Non-pigmented ciliary epithelial cell (primary cell): ENCODE measurements at regions not wholly inside any gene's neighbourhood (a gene's known extent, or its start where the extent isn't known, plus 50 kb on each side); places are given as distances from the start of the nearest gene placed in this dataset.
"Not testable (repeated sequence)": the region's sequence is repeated elsewhere in the genome, so short reads cannot be mapped to it uniquely, and the experiment has no call there.

Experiments used
- DNase-seq: peaks from one replicate; pipeline ENCODE4 v3.0.0-alpha.2; 2010; ENCODE audit warnings: low read depth

DNA sequence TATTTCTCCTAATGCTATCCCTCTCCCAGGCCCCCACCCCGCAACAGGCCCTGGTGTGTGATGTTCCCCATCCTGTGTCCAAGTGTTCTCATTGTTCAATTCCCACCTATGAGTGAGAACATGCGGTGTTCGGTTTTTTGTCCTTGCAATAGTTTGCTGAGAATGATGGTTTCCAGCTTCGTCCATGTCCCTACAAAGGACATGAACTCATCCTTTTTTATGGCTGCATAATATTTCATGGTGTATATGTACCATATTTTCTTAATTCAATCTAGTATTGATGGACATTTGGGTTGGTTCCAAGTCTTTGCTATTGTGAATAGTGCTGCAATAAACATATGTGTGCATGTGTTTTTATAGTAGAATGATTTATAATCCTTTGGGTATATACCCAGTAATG is 1270.3 kb downstream of the UQCRFS1 start:
- not testable (repeated sequence) for DNase-seq

- no peak for DNase-seq
Measured at GRCh38 chr19:27936139-27936538, 1276.8 kb downstream of the UQCRFS1 start.

GRCh38 chr19:27935669-27936068 is 1277.3 kb downstream of the UQCRFS1 start:
- DNase-seq, result no peak

DNA sequence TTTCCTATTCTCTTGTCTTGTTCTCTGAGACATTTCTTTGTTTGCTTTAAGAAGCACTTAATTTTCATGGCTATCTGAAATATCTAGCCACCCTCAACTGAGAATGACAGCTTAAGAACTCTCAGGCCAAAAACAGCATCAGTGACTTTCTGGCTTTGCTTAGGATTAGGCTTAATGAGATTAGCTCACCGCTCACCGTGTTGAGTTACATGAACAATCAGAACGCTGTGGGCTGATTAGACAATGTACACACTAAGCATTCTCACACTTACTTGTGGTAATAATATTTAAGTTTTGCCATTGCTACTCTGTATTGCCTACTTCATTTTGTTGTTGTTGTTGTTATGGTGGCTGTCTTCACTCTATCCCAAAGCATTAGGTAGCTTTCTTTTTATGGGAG is 1283.6 kb downstream of the UQCRFS1 start:
- no peak for DNase-seq

DNA sequence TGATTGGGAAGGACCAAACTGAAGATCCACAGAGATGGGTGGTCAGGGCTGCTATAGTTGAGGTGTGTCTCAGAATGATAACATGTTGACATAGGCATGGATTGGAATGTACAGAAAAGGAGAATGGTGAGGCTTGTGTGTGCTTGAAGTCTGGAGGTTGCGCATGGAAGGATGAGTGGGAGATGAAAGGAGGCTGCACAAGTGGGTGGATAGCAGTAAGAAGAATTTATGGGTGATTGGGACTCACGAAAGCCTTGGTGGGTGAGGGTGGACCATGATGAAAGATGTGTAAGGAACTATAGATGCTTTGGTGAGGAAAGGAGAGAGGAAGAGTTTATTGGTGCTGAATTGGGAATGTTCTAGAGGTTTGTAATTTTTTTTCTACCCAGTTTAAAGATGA is 1287.7 kb downstream of the UQCRFS1 start:
- no peak for DNase-seq

DNA sequence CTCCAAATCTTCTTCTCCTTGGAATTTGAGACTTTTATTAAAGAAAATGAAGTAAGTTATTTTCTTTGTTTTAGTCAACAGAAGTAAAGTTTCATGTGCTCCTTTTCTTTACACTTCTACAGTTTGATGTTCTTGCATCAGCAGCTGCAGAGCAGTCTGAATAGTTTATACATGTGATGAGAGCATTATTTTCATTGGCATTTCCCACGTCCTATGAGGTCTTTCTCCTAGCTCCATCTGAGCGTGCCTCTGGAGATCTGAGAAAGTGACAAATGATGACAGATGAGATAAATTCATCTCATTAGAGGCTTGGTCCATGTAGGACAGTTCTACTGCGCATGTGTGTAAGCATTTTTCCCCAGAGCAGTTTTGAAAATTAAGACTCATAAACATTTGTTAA is 1290.0 kb downstream of the UQCRFS1 start:
- DNase-seq, result no peak

DNA sequence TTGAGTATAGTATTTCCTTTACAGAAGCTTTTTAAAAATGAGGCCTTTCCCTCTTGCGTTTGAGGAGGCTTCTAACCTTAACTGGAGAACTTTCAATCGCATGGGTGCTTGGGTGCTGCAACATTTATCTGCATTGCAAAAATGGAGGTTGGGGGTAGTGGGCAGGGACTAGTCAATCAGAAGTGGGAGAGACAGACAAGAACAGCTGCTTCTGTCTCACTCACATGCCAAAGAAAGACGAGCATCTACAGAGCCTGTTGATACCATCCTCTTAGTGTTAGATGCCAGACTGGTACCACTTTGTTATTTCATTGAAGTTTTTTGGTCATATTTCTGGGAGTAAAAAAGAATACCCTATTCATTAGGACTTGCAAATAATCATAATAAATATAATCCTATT is 1292.2 kb downstream of the UQCRFS1 start:
- DNase-seq, result no peak

DNA sequence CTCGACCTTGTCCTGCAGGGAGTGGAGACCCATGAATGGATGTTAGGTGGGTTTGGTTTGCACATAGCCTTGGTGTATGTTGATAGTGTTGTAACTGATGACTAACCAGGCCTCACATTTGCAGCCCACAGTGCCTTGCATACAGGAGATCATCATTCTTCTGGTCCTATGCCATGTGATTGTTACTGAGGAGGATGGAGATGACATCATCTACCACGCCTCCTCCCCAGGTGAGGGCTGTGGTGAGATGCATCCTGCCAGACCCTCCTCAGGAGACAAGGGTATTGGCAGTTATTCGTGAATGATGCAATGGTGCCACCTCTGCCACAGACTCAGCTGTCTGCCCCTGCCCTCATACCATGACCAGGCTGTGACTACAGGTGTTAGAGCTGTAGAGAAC is 1294.1 kb downstream of the UQCRFS1 start:
- DNase-seq, result no peak

DNA sequence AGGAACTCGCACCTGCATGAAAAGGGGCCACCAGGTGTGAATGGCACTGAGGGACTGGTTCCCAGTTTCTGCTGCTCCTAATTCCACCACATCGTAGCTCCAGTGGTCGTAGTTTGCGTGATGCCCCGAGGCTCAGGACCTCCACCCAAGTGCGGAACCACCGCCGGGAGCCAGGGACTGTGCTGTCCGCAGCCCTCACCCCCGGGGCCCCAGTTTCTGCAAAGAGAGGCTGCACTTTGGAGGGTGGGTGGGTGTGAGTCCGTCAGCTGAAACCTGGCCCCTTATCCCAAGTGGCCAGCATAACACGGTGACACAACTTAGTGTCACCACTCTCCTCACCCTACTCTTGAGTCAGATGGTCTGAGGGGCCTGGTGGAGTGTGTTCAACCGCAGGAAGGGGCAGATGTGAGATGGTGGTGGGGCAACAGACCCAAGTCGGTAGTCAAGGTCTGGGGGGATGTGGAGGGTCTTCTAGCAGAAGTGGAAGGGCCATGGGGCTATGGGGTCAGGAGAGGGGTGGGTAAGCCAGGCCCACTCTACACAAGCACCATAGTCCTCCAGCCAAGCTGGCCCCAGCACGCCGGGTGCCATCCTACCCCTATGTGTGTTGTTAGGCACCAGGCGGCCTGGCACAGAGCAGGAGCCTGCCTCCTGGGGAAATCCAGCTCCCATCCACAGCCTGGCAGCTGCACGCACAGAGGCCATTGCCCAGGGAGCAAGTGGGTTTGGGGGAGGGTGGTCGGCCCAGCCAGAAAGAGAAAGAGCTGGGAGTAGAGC is 1301.6 kb downstream of the UQCRFS1 start:
- no peak for DNase-seq

DNA sequence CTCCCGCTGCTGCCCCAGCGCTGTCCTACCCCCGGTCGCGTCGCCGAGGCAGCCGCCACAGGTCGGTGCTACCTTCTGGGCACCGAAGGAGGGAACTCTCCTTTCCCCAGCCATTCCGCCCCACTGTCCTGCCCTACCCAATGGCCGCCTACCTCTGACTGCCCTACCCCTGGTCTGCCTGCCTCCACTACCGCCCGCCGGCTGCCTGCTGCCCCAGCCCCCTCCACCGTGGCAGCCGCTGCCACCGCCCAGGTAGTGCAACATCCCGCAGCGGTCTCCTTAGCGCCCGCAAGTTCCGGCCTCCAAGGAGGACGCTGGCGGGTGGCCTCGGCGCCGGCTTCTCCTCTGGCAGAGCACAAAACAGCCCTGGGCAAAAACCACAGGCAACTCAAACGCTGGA is 1303.1 kb downstream of the UQCRFS1 start:
- DNase-seq, result no peak

DNA sequence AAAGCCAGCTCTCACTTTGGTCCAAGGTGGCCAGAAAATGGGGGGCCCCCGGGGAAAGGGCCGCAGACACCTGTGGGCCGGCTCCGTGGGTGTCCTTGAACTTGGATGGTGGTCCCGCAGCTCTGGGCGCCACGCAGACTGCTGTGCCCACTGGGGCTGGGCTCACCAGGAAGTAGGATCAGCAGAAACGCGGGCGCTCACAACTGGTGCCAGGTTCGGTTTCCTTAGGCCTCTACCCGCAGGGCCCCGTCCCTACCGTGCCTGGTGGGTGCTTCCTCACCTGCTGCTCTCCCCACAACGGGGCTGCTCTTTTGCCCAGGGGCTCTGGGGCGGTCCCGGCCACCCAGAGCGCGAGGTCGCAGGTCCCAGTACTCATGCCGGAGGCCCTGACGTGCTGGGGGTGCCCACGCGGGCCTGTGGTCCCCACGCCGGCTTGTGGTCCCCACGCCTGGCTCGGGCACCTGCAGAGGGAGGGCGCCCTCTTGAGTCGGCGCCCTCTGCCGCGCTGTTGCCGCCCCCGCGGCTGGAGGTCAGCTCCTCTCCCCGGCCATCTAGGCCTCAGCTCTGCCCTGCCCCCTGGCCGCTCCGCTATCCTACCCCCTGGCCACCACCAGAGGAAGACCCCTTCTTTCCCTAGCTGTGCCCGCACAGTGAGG is 1303.6 kb downstream of the UQCRFS1 start:
- no peak for DNase-seq

GRCh38 chr19:27906081-27906480 is 1306.9 kb downstream of the UQCRFS1 start:
- no peak for DNase-seq

DNA sequence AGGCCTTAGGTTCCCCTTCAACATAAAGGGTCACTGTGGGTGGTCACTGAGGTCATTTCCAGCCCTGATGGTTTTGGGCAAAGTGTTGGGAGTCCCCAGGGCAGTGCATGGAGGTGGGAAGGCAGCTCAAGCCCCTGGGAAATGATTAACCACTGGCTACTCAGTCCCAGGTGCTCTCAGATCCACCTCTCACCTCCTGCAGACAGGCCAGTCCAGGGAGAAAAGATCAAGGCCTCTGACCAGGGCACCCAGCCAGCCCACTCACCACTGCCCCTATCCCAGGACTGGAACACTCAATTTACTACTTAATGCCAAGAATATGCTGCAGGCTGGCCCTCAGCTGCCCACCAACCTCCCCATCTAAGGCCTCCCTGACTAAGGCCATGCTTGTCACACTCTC is 1307.9 kb downstream of the UQCRFS1 start:
- DNase-seq, result no peak

- DNase-seq, result no peak
Measured at GRCh38 chr19:27901078-27901477, 1311.9 kb downstream of the UQCRFS1 start.

GRCh38 chr19:27896091-27896490 is 1316.9 kb downstream of the UQCRFS1 start:
- no peak for DNase-seq

GRCh38 chr19:27894906-27895754 is 1317.8 kb downstream of the UQCRFS1 start:
- DNase-seq, result no peak

DNA sequence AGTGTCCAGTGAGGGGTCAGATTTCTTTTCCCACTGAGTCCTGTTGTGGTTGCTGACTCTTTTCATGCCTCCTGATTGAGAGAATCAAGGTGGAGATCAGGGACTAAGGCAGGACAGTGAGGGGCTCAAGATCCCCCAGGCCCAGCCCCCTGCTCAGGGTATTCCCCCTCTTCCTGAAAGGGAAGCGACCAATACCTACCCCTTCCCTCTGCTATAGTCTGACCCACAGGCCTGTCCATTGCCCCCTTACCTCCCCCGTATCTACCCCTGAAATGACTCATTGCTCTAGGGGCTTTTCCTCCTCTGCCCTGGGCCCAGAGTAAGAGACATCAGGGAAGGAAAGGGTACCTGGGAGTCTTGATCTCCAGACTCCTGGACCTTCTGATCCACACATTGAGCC is 1320.5 kb downstream of the UQCRFS1 start:
- no peak for DNase-seq

DNA sequence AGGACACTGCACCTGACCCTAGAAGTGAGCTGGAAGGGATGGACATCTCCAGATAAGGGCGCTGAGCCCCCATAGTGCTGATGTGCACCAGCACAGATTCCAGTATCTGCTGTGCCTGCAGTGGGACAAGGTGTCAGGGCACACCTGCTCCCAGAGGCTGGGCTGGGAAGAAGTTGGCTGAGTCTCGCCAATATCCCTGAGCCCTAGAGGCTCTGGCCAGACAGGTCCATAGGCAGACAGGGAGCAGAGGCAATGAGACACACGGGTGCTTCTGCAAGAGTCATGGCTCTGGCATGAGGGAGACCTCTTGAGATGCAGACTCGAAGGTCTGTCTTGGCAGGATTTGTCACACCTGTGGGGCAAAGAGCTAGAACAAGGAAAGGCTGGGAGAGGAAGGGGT is 1321.5 kb downstream of the UQCRFS1 start:
- DNase-seq, result no peak

DNA sequence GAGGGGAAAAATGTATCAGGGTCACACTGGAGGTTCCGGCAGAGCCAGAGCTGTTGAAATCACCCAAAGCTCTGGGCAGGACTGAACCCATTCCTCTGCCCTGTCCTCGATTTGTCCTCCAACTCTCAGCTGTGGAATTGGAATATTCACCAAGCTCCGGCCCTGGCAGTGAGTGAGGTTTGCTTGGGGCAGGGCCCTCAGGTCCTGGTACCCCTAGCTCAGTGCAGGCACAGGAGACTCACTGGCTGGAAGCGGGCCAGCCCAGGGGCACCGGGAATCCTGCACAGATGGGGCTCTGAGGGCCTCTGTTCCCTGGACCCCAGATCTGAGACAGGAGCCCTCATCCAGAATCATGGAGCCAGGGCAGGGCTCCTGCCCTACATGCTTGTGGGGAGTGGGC is 1322.3 kb downstream of the UQCRFS1 start:
- DNase-seq, result no peak

DNA sequence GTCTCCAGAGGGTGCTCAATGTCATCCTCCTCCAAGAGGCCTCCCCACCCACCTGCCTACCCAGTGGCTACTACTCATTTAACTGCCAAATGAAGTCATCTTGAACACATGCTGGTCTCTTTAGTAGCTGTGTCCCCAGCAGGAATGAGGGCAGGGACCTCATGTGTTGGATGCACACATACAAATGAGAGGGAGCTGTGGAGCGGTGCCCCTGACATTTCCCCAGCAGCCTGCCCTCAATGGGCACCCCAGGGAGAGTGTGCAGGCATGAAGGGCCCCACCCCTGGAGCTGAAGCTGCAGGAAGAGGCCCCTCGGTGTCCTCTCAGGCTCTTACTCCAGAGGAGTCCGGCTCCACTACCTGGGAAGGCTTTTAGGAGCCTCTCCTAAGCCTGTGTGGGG is 1322.7 kb downstream of the UQCRFS1 start:
- no peak for DNase-seq

GRCh38 chr19:27889156-27889555 is 1323.8 kb downstream of the UQCRFS1 start:
- no peak for DNase-seq

- no peak for DNase-seq
Measured at GRCh38 chr19:27887946-27888345, 1325.0 kb downstream of the UQCRFS1 start.

- DNase-seq, result no peak
Measured at GRCh38 chr19:27885359-27885758, 1327.6 kb downstream of the UQCRFS1 start.
